ENCODE measurements at regions not wholly inside any gene's neighbourhood (a gene's known extent, or its start where the extent isn't known, plus 50 kb on each side); places are given as distances from the start of the nearest gene placed in this dataset.

GRCh38 chr22:44363980-44364750 is 51.4 kb upstream of the SHISAL1 start:
- DNase-seq (ENCODE audit: low read depth, low spot score), result no peak
- Histone ChIP-seq H3K27ac (ENCODE audit: low read length) (no peak overlapping the region), H3K9me3 (ENCODE audit: control insufficient read depth, insufficient read depth, low read length) (no peaks in the 10 kb centered on the region), H3K4me3 (ENCODE audit: low read length) (no peak overlapping the region), H3K36me3 (ENCODE audit: control insufficient read depth, insufficient read depth, low read length) (no peaks in the 10 kb centered on the region), H3K4me1 (ENCODE audit: control insufficient read depth, insufficient read depth, low read length) (no peaks in the 10 kb centered on the region), H3K27me3 (ENCODE audit: control insufficient read depth, insufficient read depth, low read length) (no peaks in the 10 kb centered on the region)
- WGBS (ENCODE audit: insufficient coverage, insufficient read length), result no CpG with 5 or more reads among the region's 11 CpGs

- H3K4me3 ChIP-seq (ENCODE audit: low read length), result no peak overlapping the region
- no CpG with 5 or more reads among the region's 32 CpGs for WGBS (ENCODE audit: insufficient coverage, insufficient read length)
- DNase-seq (ENCODE audit: low read depth, low spot score), result no peak
- no peak overlapping the region for H3K27ac ChIP-seq (ENCODE audit: low read length)
- no peaks in the 10 kb centered on the region for H3K9me3 ChIP-seq (ENCODE audit: control insufficient read depth, insufficient read depth, low read length)
- H3K4me1 ChIP-seq (ENCODE audit: control insufficient read depth, insufficient read depth, low read length), result no peaks in the 10 kb centered on the region
- H3K27me3 ChIP-seq (ENCODE audit: control insufficient read depth, insufficient read depth, low read length), result no peaks in the 10 kb centered on the region
- H3K36me3 ChIP-seq (ENCODE audit: control insufficient read depth, insufficient read depth, low read length), result no peaks in the 10 kb centered on the region
Observed at GRCh38 chr22:44363013-44363979, 50.5 kb upstream of the SHISAL1 start.

- Histone ChIP-seq H3K27me3 (ENCODE audit: control insufficient read depth, insufficient read depth, low read length) (no peaks in the 10 kb centered on the region), H3K36me3 (ENCODE audit: control insufficient read depth, insufficient read depth, low read length) (no peaks in the 10 kb centered on the region), H3K9me3 (ENCODE audit: control insufficient read depth, insufficient read depth, low read length) (no peaks in the 10 kb centered on the region), H3K4me3 (ENCODE audit: low read length) (no peak overlapping the region), H3K4me1 (ENCODE audit: control insufficient read depth, insufficient read depth, low read length) (no peaks in the 10 kb centered on the region), H3K27ac (ENCODE audit: low read length) (no peak overlapping the region)
- no CpG with 5 or more reads among the region's 8 CpGs for WGBS (ENCODE audit: insufficient coverage, insufficient read length)
- DNase-seq (ENCODE audit: low read depth, low spot score), result no peak
Observed at GRCh38 chr22:44362249-44363012, 49.7 kb upstream of the SHISAL1 start.
